ENCODE measurements at regions not wholly inside any gene's neighbourhood (a gene's known extent, or its start where the extent isn't known, plus 50 kb on each side); places are given as distances from the start of the nearest gene placed in this dataset.

DNA sequence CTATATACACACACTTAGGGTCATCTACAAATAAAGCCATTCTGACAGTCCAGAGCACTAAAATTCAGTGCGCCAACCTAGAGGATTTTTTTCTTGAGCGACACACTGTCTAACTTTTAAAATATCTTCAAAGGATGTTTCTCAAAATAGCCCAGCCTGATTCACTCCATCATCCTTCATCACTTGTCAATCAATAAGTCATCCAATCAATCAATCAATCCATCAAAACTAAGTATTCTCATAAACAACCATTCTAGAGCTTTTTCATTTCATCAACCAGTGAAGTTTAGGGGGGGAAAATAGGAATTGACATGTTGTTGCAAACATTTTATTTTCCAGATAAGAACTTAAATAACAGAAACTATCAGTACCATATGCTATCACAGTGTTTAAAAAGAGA, 183.2 kb downstream of the HDGFL1 start:
- in situ Hi-C loops (cut with HindIII; ENCODE audit: extremely low pct_ligation_motif_present, low pct_unique_long_range_greater_than_20kb), result no loop called here
- H3K9ac ChIP-seq (ENCODE audit: insufficient read depth, low read depth, low read length), result no peak overlapping the region
- no peaks in the 10 kb centered on the region for H3K4me1 ChIP-seq (ENCODE audit: insufficient read depth, low read length)
- no peaks in the 10 kb centered on the region for H3K27me3 ChIP-seq (ENCODE audit: control insufficient read depth in 1 of 2, insufficient read depth in 2 of 2, low read length in 2 of 2)
- FAIRE-seq, result no peak
- TF ChIP-seq RBAK (CRISPR knock-in tag; IDR thresholded peaks at IDR 0.05), result no peak
- ChIA-PET CTCF (ENCODE audit: low intra/inter-chr PET ratio, low total read pairs) (no interaction called here), POLR2A (no interaction called here)
- no peak for DNase-seq (ENCODE audit: low spot score)
- no TSS peak for BruUV-seq (replicated peaks)
- WGBS (ENCODE audit: low lambda C conversion rate), result 54% methylated on average over 2 of the region's 2 CpGs
- H3K4me3 ChIP-seq (replicated peaks in 1 of 3; ENCODE audit: insufficient read depth in 1 of 3, low read depth in 2 of 3, low read length in 3 of 3), result no peak overlapping the region
- intact Hi-C loops (cut with micrococcal nuclease; ENCODE audit: unreplicated experiment), result no loop called here
- ATAC-seq, result no peak
- no peak overlapping the region for H3K27ac ChIP-seq (ENCODE audit: extremely low read length, insufficient read depth, low read length)
- no peaks in the 10 kb centered on the region for H4K20me1 ChIP-seq (ENCODE audit: insufficient read depth, low read length)
- H3K4me2 ChIP-seq (ENCODE audit: low read depth, low read length), result no peak overlapping the region
- H3K9me3 ChIP-seq (ENCODE audit: low read length), result peaks cover 93% of the 10 kb centered on the region
- no peak overlapping the region for H2AFZ ChIP-seq (ENCODE audit: low read length)
- no peaks in the 10 kb centered on the region for H3K36me3 ChIP-seq (replicated peaks in 1 of 2; ENCODE audit: control insufficient read depth in 1 of 2, insufficient read depth in 2 of 2, low read length in 2 of 2)
- no peaks in the 10 kb centered on the region for H3K79me2 ChIP-seq (ENCODE audit: insufficient read depth, low read length)

DNA sequence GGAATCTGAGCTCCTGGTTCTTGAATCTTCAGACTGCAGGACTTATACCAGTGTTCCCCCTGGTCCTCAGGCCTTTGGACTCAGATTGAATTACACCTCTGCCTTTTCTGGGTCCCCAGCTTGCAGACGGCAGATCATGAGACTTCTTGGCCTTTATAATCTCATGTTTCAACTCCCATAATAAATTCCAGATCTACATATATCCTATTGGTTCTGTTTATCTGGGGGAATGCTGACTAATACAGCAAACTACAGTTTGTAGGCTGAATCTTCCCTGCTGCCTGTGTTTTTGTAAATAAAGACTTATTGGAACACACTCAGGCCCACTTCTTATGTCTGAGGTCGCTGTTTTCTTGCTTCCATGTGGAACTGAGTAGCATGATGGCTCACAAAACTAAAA, 184.7 kb downstream of the HDGFL1 start:
- FAIRE-seq, result no peak
- Histone ChIP-seq H3K27ac (ENCODE audit: extremely low read length, insufficient read depth, low read length) (no peak overlapping the region), H3K79me2 (ENCODE audit: insufficient read depth, low read length) (no peaks in the 10 kb centered on the region), H3K4me3 (replicated peaks in 1 of 3; ENCODE audit: insufficient read depth in 1 of 3, low read depth in 2 of 3, low read length in 3 of 3) (no peak overlapping the region), H3K27me3 (ENCODE audit: control insufficient read depth in 1 of 2, insufficient read depth in 2 of 2, low read length in 2 of 2) (no peaks in the 10 kb centered on the region), H4K20me1 (ENCODE audit: insufficient read depth, low read length) (no peaks in the 10 kb centered on the region), H3K9ac (ENCODE audit: insufficient read depth, low read depth, low read length) (no peak overlapping the region), H3K4me2 (ENCODE audit: low read depth, low read length) (no peak overlapping the region), H3K9me3 (ENCODE audit: low read length) (peaks cover 93% of the 10 kb centered on the region), H3K4me1 (ENCODE audit: insufficient read depth, low read length) (no peaks in the 10 kb centered on the region), H2AFZ (ENCODE audit: low read length) (no peak overlapping the region), H3K36me3 (replicated peaks in 1 of 2; ENCODE audit: control insufficient read depth in 1 of 2, insufficient read depth in 2 of 2, low read length in 2 of 2) (no peaks in the 10 kb centered on the region)
- CTCF ChIA-PET (ENCODE audit: low intra/inter-chr PET ratio, low total read pairs), result no interaction called here
- POLR2A ChIA-PET, result no interaction called here
- intact Hi-C loops (cut with micrococcal nuclease; ENCODE audit: unreplicated experiment), result no loop called here
- TF ChIP-seq RCOR2 (CRISPR knock-in tag; IDR thresholded peaks at IDR 0.05), result no peak
- TF ChIP-seq PAWR (CRISPR knock-in tag; IDR thresholded peaks at IDR 0.05; ENCODE audit: borderline replicate concordance), result no peak
- TF ChIP-seq, protein P1, sequence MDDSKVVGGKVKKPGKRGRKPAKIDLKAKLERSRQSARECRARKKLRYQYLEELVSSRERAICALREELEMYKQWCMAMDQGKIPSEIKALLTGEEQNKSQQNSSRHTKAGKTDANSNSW (CRISPR knock-in tag; IDR thresholded peaks at IDR 0.05; ENCODE audit: borderline replicate concordance), result no peak
- TF ChIP-seq SNAPC2 (CRISPR knock-in tag; IDR thresholded peaks at IDR 0.05), result no peak
- TF ChIP-seq, protein P2, sequence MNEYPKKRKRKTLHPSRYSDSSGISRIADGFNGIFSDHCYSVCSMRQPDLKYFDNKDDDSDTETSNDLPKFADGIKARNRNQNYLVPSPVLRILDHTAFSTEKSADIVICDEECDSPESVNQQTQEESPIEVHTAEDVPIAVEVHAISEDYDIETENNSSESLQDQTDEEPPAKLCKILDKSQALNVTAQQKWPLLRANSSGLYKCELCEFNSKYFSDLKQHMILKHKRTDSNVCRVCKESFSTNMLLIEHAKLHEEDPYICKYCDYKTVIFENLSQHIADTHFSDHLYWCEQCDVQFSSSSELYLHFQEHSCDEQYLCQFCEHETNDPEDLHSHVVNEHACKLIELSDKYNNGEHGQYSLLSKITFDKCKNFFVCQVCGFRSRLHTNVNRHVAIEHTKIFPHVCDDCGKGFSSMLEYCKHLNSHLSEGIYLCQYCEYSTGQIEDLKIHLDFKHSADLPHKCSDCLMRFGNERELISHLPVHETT (CRISPR knock-in tag; conservative IDR thresholded peaks at IDR 0.05), result no peak
- TF ChIP-seq ZFP82 (CRISPR knock-in tag; IDR thresholded peaks at IDR 0.05; ENCODE audit: borderline replicate concordance), result no peak
- TF ChIP-seq, protein P3, sequence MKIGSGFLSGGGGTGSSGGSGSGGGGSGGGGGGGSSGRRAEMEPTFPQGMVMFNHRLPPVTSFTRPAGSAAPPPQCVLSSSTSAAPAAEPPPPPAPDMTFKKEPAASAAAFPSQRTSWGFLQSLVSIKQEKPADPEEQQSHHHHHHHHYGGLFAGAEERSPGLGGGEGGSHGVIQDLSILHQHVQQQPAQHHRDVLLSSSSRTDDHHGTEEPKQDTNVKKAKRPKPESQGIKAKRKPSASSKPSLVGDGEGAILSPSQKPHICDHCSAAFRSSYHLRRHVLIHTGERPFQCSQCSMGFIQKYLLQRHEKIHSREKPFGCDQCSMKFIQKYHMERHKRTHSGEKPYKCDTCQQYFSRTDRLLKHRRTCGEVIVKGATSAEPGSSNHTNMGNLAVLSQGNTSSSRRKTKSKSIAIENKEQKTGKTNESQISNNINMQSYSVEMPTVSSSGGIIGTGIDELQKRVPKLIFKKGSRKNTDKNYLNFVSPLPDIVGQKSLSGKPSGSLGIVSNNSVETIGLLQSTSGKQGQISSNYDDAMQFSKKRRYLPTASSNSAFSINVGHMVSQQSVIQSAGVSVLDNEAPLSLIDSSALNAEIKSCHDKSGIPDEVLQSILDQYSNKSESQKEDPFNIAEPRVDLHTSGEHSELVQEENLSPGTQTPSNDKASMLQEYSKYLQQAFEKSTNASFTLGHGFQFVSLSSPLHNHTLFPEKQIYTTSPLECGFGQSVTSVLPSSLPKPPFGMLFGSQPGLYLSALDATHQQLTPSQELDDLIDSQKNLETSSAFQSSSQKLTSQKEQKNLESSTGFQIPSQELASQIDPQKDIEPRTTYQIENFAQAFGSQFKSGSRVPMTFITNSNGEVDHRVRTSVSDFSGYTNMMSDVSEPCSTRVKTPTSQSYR (CRISPR knock-in tag; IDR thresholded peaks at IDR 0.05; ENCODE audit: borderline replicate concordance), result no peak
- in situ Hi-C loops (cut with HindIII; ENCODE audit: extremely low pct_ligation_motif_present, low pct_unique_long_range_greater_than_20kb), result no loop called here
- WGBS (ENCODE audit: low lambda C conversion rate), result 2% methylated on average over 2 of the region's 2 CpGs
- no peak for ATAC-seq
- no TSS peak for BruUV-seq (replicated peaks)
- DNase-seq (ENCODE audit: low spot score), result no peak

Data from HepG2 (cell line).